ENCODE measurements at regions not wholly inside any gene's neighbourhood (a gene's known extent, or its start where the extent isn't known, plus 50 kb on each side); places are given as distances from the start of the nearest gene placed in this dataset.

- Histone ChIP-seq H3K36me3 (ENCODE audit: insufficient read depth, low read length) (no peaks in the 10 kb centered on the region), H3K27me3 (ENCODE audit: insufficient read depth, low read length, poor library complexity) (no peaks in the 10 kb centered on the region), H3K9ac (ENCODE audit: low read depth, low read length) (no peak overlapping the region), H2AFZ (ENCODE audit: low read depth, low read length) (no peak overlapping the region), H3K27ac (ENCODE audit: low read length) (no peak overlapping the region), H3K4me3 (ENCODE audit: low read depth in 1 of 2, low read length in 2 of 2) (no peak overlapping the region), H3K9me3 (ENCODE audit: insufficient read depth, low read length, severe bottlenecking) (no peaks in the 10 kb centered on the region), H4K20me1 (ENCODE audit: insufficient read depth, low read length) (no peaks in the 10 kb centered on the region), H3K79me2 (ENCODE audit: insufficient read depth, low read length) (no peaks in the 10 kb centered on the region), H3K4me1 (ENCODE audit: insufficient read depth, low read length) (no peaks in the 10 kb centered on the region), H3K4me2 (ENCODE audit: insufficient read depth, low read length) (no peak overlapping the region)
- no peak for TF ChIP-seq CTCF (IDR thresholded peaks at IDR 0.05; ENCODE audit: borderline replicate concordance, extremely low read depth, low read length, poor library complexity, severe bottlenecking)
- no peak for TF ChIP-seq EZH2 (IDR thresholded peaks at IDR 0.05; ENCODE audit: borderline replicate concordance, low read depth, low read length, severe bottlenecking)
- no peak for ATAC-seq (ENCODE audit: insufficient read depth, low read depth)
- DNase-seq = no peak
Observed at GRCh38 chr3:116569611-116570010, 124.3 kb upstream of the LSAMP start.

GRCh38 chr3:116579840-116580239 lies 129.7 kb upstream of the TUSC7 start:
- no peak for ATAC-seq (ENCODE audit: insufficient read depth, low read depth)
- TF ChIP-seq EZH2 (IDR thresholded peaks at IDR 0.05; ENCODE audit: borderline replicate concordance, low read depth, low read length, severe bottlenecking) (no peak), CTCF (IDR thresholded peaks at IDR 0.05; ENCODE audit: borderline replicate concordance, extremely low read depth, low read length, poor library complexity, severe bottlenecking) (no peak)
- no peak overlapping the region for H3K27ac ChIP-seq (ENCODE audit: low read length)
- H3K27me3 ChIP-seq (ENCODE audit: insufficient read depth, low read length, poor library complexity) = no peaks in the 10 kb centered on the region
- H3K4me2 ChIP-seq (ENCODE audit: insufficient read depth, low read length) = no peak overlapping the region
- H3K9ac ChIP-seq (ENCODE audit: low read depth, low read length) = no peak overlapping the region
- H3K4me1 ChIP-seq (ENCODE audit: insufficient read depth, low read length) = no peaks in the 10 kb centered on the region
- no peaks in the 10 kb centered on the region for H4K20me1 ChIP-seq (ENCODE audit: insufficient read depth, low read length)
- H3K79me2 ChIP-seq (ENCODE audit: insufficient read depth, low read length) = no peaks in the 10 kb centered on the region
- peak; percentile 8 for DNase-seq
- no peak overlapping the region for H2AFZ ChIP-seq (ENCODE audit: low read depth, low read length)
- no peaks in the 10 kb centered on the region for H3K9me3 ChIP-seq (ENCODE audit: insufficient read depth, low read length, severe bottlenecking)
- H3K36me3 ChIP-seq (ENCODE audit: insufficient read depth, low read length) = no peaks in the 10 kb centered on the region
- H3K4me3 ChIP-seq (ENCODE audit: low read depth in 1 of 2, low read length in 2 of 2) = no peak overlapping the region

DNA sequence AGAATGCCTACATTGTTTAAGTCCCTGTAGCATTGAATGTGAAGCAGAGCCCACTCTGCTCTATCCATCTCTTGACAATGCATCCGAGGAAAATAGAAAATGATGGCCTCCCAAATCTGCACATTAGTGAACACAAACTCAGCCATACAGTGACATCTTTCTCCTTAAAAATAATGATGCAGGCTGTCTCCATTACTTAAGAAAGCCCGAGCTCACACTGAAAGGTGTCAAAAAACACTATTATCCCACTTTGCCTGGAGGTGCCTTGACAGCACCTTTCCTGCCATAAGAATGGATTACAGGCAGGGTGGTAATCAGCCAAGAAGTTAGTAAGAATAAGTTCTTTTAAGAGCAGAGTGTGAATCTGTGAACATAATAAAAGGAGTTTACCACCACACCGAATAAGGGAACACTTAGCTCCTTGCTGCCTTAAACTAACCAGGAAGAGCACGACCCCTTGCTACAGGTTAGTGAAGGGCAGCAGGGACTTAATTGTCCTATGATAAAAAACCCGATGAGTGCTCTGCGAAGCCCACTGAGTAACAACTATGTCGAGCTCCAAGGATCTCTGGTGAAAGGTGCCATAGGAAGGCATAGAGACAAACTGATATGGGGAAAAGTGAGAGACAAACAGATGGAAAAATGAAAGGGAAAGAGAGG lies 123.2 kb upstream of the TUSC7 start:
- Histone ChIP-seq H3K4me1 (ENCODE audit: insufficient read depth, low read length) (no peaks in the 10 kb centered on the region), H3K27ac (ENCODE audit: low read length) (no peak overlapping the region), H4K20me1 (ENCODE audit: insufficient read depth, low read length) (no peaks in the 10 kb centered on the region), H3K79me2 (ENCODE audit: insufficient read depth, low read length) (no peaks in the 10 kb centered on the region), H2AFZ (ENCODE audit: low read depth, low read length) (no peak overlapping the region), H3K4me2 (ENCODE audit: insufficient read depth, low read length) (no peak overlapping the region), H3K36me3 (ENCODE audit: insufficient read depth, low read length) (no peaks in the 10 kb centered on the region), H3K9ac (ENCODE audit: low read depth, low read length) (no peak overlapping the region), H3K9me3 (ENCODE audit: insufficient read depth, low read length, severe bottlenecking) (no peaks in the 10 kb centered on the region), H3K27me3 (ENCODE audit: insufficient read depth, low read length, poor library complexity) (no peaks in the 10 kb centered on the region), H3K4me3 (ENCODE audit: low read depth in 1 of 2, low read length in 2 of 2) (no peak overlapping the region)
- no peak for ATAC-seq (ENCODE audit: insufficient read depth, low read depth)
- DNase-seq = no peak
- TF ChIP-seq CTCF (IDR thresholded peaks at IDR 0.05; ENCODE audit: borderline replicate concordance, extremely low read depth, low read length, poor library complexity, severe bottlenecking) (no peak), EZH2 (IDR thresholded peaks at IDR 0.05; ENCODE audit: borderline replicate concordance, low read depth, low read length, severe bottlenecking) (no peak)

All from DND-41 (cell line).